T-helper 2 cell (primary cell): ENCODE measurements at regions not wholly inside any gene's neighbourhood (a gene's known extent, or its start where the extent isn't known, plus 50 kb on each side); places are given as distances from the start of the nearest gene placed in this dataset.

Experiments used
- DNase-seq, 5 experiments: peaks; one replicate each; pipeline versions ENCODE4 v3.0.0 to v3.0.0-alpha.2; 2012 to 2022

DNA sequence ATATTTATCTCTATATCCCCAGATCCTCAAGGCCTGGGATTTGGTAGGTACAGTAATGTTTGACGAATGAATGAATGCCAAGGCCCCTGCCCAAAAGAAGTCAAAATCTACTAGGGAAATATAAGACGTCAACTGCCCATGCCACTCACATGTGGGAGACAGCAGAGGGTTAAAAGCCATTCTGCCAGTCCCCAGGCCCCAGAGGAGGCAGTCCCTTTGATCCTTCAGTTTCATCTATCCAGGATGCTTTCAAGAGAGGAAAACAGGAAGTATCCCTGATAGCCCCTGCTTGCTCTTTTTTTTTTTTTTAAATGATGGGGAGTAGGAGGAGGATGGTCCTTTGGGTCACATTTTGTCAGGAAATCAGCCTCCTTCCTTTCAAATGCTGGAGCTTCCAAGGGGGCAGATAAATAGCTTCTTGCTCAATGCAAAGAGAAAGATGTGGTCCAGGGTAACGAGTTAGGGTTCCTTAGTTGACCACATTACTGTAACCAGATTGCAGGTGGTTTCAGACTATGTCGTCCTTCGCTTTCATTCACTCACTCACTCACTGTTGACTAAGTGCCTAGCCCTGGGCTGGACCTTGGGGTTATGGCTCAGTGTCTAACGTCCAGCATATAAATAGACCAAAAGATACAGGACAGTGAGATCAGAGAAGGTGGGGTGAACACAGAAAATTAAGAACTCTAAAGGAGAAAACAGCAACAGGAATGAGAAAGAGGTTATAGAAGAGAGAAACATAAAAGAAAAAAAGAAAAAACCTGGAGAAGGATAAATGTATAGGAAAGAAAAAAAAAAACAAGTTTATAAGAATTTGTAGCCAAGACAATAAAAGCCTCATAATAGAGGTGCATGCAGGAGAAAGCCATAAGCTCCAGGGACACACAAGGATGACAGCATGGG is 64.6 kb upstream of the PIM1 start:
- DNase-seq = peak in 1 of 5 experiments; percentile 30

DNA sequence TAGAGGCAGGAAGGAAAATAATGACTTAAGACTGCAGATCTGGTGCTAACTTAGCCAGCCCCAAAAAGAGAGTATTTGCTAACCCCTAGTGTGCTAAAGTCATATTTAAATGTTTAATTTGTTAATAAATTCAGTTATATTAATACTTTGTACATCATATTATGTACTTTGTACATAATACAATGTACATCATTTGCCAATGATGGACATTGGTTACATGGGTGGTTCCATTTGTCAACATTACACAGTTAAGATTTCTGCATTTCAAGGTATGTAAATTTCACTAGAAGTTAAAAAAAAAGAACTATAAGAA is 63.9 kb upstream of the PIM1 start:
- no peak for DNase-seq

DNA sequence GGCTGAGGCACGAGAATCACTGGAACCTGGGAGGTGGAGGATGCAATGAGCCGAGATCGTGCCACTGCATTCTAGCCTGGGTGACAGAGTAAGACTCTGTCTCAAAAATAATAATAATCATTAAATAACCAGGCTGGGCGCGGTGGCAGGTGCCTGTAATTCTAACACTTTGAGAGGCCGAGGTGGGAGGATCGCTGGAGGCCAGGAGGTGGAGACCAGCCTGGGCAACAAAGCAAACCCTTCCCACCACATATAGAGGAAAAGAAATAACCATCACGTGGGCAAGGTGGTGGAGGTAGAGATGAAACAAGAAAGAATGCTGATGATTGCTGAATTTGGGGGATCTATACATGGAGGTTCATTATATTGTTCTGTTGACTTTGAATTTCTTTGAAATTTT is 63.4 kb upstream of the PIM1 start:
- no peak for DNase-seq

DNA sequence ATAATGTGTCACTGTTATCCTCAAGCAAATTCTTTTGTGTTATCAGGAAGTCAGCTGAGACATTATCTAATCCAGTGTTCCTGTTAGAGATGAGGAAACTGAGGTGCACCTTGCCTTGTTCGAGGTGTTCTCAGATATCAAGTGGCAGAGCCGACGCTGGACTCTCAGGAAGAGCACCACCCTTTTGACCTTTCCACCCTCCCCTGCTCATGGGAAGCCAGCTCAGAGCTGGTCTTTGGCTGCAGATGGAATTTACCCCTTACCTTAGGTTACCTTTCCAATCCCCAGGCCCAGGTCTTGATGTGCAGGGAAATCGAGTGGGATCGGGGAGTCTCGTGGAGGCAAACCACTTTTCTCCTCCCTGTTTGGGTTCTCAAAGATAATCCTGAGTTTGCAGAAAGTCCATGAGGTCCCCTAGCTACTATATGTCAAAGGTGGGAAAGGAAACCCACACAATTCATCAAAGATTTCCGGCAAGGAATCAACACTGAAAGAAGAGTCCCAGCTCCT is 62.9 kb upstream of the PIM1 start:
- no peak for DNase-seq

DNA sequence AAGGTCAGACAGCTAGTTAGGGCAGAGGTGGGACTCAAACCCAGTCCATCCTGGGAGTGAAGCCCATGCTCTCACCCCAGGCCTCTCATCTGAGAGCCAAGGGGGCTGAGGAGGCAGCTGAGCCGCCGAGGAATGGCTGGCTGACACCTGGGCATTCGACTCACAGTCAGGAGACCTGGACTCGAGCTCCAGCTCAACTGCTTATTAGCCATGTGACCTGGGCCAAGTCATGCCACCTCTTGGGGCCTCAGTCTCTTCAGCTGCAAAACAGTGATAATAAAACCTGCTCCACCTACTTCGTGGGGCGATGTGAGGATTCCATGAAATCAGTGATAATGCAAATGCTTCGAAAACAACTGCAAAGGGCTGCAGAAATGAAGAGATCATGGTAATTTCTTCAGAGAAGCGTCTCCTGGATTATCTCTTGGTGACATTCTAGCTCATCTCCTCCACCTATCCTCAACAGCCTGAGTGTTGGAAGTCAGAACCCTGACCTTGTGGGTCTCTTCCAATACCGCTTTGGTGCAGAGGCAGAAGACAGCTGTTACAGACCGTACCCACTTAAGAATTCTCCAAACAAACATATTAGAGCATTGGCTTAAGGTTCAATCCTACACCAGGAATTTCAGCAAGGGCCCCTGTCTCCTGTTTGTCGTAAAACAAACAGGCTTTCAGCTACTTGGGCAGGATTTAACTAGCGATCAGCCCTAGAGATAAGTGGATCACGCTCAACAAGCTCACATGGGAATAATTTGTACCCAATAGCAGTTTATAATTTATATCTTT is 60.0 kb upstream of the PIM1 start:
- no peak for DNase-seq

DNA sequence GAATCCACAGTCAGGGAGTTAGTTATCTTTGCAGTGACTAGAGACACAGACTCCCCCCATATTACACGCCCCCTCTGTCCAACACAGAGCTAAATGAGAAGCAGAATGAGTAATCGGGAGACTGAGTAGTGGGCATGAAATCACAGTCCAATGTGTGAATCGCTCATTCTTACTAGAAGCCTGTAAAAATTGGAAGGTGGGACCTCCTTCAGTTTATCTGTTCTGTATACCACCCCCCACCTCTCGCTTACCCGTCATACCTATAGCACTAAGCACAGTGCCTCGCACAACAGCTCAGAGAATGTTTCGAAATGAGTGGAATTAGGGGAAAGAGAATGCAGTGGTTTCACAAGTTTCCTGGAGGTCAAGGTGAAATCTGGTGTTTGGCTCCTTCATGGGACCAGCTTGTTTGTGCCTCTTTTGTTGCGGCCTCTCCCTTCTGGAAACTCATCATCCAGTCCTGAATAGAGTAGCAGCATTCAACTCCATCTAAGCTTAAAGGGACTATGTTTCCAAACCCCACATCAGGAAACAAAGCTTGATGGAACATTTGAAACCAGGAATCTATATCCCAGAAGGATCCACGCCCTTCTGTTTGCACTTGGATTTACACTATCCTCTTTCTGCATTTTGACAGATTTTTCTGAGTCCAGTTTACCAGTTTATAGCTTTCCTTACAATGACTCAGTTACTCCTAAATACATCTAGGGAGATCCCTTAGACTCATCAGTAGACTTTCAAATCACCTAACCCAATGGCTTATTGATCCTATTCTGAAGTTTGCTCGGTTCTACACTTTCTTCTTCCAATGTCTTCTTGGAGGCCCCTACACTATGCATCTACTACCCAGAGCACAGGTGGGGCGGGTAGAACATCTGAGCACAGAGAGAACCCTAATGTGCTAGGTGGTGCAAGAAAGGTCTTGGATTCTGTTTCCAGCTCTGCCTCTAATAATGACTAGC is 59.2 kb upstream of the PIM1 start:
- peak in 1 of 5 experiments; percentile 82 for DNase-seq

DNA sequence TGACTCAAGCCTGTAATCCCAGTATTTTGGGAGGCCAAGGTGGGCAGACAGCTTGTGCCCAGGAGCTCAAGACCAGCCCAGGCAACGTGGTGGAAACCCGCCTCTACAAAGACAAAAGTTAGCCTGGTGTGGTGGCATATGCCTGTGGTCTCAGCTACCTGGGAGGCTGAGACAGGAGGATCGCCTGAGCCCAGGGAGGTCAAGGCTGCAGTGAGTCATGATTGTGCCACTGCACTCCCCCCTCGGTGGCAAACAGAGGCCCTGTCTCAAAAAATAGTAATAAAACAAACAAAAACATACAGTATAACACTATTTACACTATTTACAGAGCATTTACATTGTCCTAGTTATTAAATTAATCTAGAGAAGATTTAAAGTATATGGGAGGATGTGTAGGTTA is 56.0 kb upstream of the PIM1 start:
- no peak for DNase-seq

DNA sequence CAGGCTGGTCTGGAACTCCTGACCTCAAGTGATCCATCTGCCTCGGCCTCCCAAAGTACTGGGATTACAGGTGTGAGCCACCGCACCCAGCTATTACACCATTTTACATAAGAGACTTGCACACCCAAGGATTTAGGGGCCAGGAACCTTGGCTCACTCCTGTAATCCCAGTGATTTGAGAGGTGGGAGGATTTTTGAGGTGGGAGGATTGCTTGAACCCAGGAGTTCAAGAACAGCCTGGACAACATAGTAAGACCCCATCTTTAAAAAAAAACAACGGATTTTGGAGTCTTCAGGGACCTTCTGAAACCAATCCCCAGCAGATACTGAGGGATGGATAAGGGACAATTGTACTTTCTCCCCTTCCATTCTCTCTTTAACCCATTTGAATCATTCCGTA is 55.3 kb upstream of the PIM1 start:
- DNase-seq = no peak

DNA sequence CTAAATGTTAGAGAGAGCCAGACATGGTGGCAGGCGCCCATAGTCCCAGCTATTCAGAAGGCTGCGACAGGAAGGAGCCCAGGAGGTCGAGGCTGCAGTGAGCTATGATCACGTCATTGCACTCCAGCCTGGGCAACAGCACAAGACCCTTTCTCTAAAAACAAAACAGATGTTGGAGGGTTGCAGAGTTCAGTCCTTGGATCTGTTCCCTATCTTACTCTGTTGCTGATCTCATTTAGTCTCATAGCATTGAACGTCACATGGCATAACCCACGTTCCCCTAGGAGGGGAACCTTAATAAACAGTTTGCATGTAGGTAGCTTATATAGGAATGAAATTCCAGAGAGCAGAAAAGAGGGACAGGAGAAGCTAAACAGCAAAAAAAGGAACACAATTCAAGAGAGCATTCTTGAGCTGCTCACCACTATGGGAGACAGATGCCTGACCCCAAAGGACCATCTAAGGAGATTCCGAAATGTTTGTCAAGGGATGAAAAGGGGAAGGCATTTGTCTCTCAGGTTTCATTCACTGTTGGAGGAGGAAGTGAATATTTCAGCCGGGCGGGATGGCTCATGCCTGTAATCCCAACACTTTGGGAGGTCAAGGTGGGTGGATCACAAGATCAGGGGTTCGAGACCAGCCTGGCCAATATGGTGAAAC is 54.6 kb upstream of the PIM1 start:
- DNase-seq = no peak

DNA sequence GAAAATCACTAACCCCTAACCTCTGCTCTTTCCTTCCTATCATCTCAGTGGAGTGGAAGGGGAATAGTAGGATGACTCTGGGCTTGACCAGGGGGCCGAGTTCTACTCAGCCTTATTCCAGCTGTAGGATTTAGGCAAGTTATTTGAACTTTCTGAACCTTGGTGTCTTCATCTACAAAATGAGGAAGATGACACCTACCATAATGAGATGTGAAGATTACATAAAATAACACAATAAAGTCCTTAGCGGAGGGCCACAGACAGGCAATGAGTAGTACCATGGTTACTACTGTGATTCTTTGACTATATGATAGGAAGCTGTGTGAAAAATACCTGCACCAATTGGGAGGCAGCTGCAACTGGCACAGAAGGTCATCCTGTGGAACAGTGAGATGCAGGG is 53.6 kb upstream of the PIM1 start:
- no peak for DNase-seq

DNA sequence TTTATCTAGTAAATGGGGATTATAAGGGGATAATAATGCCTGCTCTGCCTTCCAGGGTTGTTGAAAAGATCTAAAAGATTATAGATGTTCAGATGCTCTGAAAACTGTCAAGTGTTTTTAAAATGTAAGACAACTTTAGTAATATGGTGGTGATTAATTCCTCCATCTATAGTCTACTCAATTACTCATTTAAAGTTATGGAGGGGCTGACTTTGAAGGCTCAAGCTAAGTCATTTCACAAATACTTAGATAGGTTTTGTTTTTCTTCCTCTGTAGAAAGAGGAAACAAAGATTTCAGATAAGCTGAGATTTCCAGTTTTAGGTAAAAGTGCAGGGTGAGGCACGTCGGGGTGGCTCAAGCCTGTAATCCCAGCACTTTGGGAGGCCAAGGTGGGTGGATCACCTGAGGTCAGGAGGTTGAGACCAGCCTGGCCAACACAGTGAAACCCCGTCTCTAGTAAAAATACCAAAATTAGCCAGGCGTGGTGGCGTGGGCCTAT is 50.5 kb upstream of the PIM1 start:
- DNase-seq = no peak
